HEK293 (cell line): ENCODE measurements at regions not wholly inside any gene's neighbourhood (a gene's known extent, or its start where the extent isn't known, plus 50 kb on each side); places are given as distances from the start of the nearest gene placed in this dataset.

Experiments
- ATF2 ChIP-seq: fragments of 450-650 bp; formaldehyde crosslinking; IDR thresholded peaks from 2 replicates; pipeline ENCODE4 v1.5.1; 2016; ENCODE audit warnings: missing biosample characterization, missing genetic modification characterization, low read depth
- CTCF ChIP-seq: fragments of 450-650 bp; formaldehyde crosslinking; IDR thresholded peaks from 2 replicates; pipeline ENCODE4 v1.5.1; 2016; ENCODE audit warnings: missing biosample characterization, missing genetic modification characterization
- INSM2 ChIP-seq: fragments of 450-650 bp; formaldehyde crosslinking; IDR thresholded peaks from 2 replicates; pipeline ENCODE4 v1.5.1; 2016; ENCODE audit warnings: missing biosample characterization, missing genetic modification characterization
- PATZ1 ChIP-seq: fragments of 450-650 bp; formaldehyde crosslinking; IDR thresholded peaks from 2 replicates; pipeline ENCODE4 v1.5.1; 2016; ENCODE audit warnings: missing biosample characterization, missing genetic modification characterization
- ZNF660 ChIP-seq: fragments of 450-650 bp; IDR thresholded peaks from 2 replicates; pipeline ENCODE4 v1.5.1; 2018; ENCODE audit warnings: missing biosample characterization, mild to moderate bottlenecking, missing genetic modification characterization
- ZNF768 ChIP-seq: fragments of 450-650 bp; formaldehyde crosslinking; IDR thresholded peaks from 2 replicates; pipeline ENCODE4 v1.5.1; 2018; ENCODE audit warnings: missing biosample characterization, mild to moderate bottlenecking, missing genetic modification characterization

GRCh38 chr5:33308586-33308985, 132.2 kb upstream of the TARS1 start:
- TF ChIP-seq ZNF660 (tag by site-specific recombination), result no peak
- no peak for TF ChIP-seq CTCF (tag by site-specific recombination)
- TF ChIP-seq PATZ1 (tag by site-specific recombination), result no peak
- no peak for TF ChIP-seq INSM2 (tag by site-specific recombination)
- no peak for TF ChIP-seq ZNF768 (tag by site-specific recombination)
- TF ChIP-seq ATF2 (tag by site-specific recombination), result no peak
